Non-pigmented ciliary epithelial cell (primary cell): ENCODE measurements at regions not wholly inside any gene's neighbourhood (a gene's known extent, or its start where the extent isn't known, plus 50 kb on each side); places are given as distances from the start of the nearest gene placed in this dataset.
"Not testable (repeated sequence)": the region's sequence is repeated elsewhere in the genome, so short reads cannot be mapped to it uniquely, and the experiment has no call there.

Experiments used
- DNase-seq: peaks from one replicate; pipeline ENCODE4 v3.0.0-alpha.2; 2010; ENCODE audit warnings: low read depth

GRCh38 chr9:26789959-26790358 is 102.6 kb downstream of the CAAP1 start:
- DNase-seq = no peak

- DNase-seq = no peak
These were observed 106.0 kb downstream of the CAAP1 start for GRCh38 chr9:26786564-26786963.

GRCh38 chr9:26782899-26783298 is 109.7 kb downstream of the CAAP1 start:
- no peak for DNase-seq

- DNase-seq = no peak
These were observed 110.7 kb downstream of the CAAP1 start for GRCh38 chr9:26781906-26782305.

- not testable (repeated sequence) for DNase-seq
These were observed 112.3 kb downstream of the CAAP1 start for GRCh38 chr9:26780307-26780706.

GRCh38 chr9:26779062-26779461 is 113.5 kb downstream of the CAAP1 start:
- DNase-seq = no peak

- no peak for DNase-seq
These were observed 117.2 kb downstream of the CAAP1 start for GRCh38 chr9:26775391-26775790.

GRCh38 chr9:26773056-26773455 is 119.5 kb downstream of the CAAP1 start:
- DNase-seq = no peak

- no peak for DNase-seq
These were observed 121.8 kb downstream of the CAAP1 start for GRCh38 chr9:26770821-26771220.

GRCh38 chr9:26768145-26768544 is 124.5 kb downstream of the CAAP1 start:
- DNase-seq = no peak

GRCh38 chr9:26760675-26761074 is 131.9 kb downstream of the CAAP1 start:
- no peak for DNase-seq

GRCh38 chr9:26758655-26759054 is 133.9 kb downstream of the CAAP1 start:
- DNase-seq = no peak

GRCh38 chr9:26756881-26757280 is 135.7 kb downstream of the CAAP1 start:
- no peak for DNase-seq

GRCh38 chr9:26755476-26755875 is 137.1 kb downstream of the CAAP1 start:
- no peak for DNase-seq

- no peak for DNase-seq
These were observed 138.0 kb downstream of the CAAP1 start for GRCh38 chr9:26754509-26755164.

GRCh38 chr9:26753971-26754370 is 138.6 kb downstream of the CAAP1 start:
- no peak for DNase-seq

GRCh38 chr9:26750162-26750561 is 142.4 kb downstream of the CAAP1 start:
- DNase-seq = no peak

- DNase-seq = no peak
These were observed 144.0 kb downstream of the CAAP1 start for GRCh38 chr9:26748449-26749058.

GRCh38 chr9:26747611-26748010 is 145.0 kb downstream of the CAAP1 start:
- no peak for DNase-seq

GRCh38 chr9:26746357-26747072 is 146.1 kb downstream of the CAAP1 start:
- peak; percentile 15 for DNase-seq

GRCh38 chr9:26745111-26745510 is 147.5 kb downstream of the CAAP1 start:
- no peak for DNase-seq

- no peak for DNase-seq
These were observed 148.2 kb downstream of the CAAP1 start for GRCh38 chr9:26744191-26744965.
